ENCODE measurements at regions not wholly inside any gene's neighbourhood (a gene's known extent, or its start where the extent isn't known, plus 50 kb on each side); places are given as distances from the start of the nearest gene placed in this dataset.

DNA sequence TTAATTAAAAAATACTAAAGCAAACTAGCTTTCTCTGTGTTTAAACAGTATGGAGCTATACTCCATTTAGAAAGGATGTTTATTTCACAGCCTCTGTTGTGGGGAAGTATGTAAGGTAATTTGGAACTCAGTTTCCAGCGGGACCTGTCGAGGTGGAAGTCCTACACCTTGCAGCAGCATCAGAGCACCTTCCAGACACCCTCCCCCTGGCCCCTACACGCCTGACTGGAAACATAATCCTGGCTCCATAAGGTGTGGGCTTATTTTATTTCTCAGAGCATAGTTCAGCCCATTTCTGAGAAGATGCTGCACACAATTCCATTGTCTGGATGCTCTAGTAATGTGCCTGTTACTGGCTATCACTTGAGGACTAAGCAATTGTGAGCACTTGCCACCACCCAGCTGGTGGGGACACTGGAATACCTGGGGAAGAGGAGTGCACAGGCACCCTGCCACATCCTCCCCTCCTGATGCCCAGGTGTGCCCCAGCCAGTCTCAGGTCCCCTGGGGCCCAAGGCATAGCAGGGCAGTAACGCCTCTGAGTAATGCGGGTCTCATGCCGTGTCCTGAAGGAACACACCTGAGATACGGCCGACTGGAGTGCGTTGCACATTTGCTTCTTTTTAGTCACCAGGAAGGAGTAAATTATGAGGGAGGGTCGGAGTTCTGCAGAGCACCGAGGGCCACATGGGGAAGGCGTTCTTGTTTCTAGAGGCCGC is 556.5 kb downstream of the QKI start:
- no peak for TF ChIP-seq CTCF (conservative IDR thresholded peaks at IDR 0.05; ENCODE audit: low read depth, low read length)
- no peak for TF ChIP-seq RFX5 (IDR thresholded peaks at IDR 0.05; ENCODE audit: low read depth, low read length)
- no peak for TF ChIP-seq POLR2A (IDR thresholded peaks at IDR 0.05; ENCODE audit: low read depth, low read length)

Measured in IMR-90 (cell line).